ENCODE measurements at regions not wholly inside any gene's neighbourhood (a gene's known extent, or its start where the extent isn't known, plus 50 kb on each side); places are given as distances from the start of the nearest gene placed in this dataset.

DNA sequence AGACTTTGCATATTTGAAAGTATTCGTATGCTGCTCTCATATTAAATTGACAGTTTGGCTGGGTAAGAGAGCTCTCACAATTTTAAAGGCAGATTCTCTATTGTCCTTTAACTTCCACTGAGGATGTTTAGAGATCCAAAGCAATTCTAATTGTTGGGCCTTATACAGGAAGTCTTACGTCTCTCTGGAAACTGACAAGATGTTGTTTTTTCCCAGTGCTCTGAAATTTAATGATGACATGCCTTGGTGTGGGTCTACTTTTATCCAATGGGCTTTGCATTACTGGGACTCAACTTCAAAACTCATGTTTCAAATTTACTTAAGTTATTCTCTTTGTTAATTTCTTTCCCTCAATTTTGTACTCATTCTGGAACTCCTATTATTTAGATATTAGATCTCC, 191.5 kb downstream of the SNX18 start:
- no peak overlapping the region for H3K27ac Mint-ChIP-seq
- peaks cover 23% of the 10 kb centered on the region for H3K4me1 Mint-ChIP-seq
- Histone ChIP-seq H3K4me2 (replicated peaks; ENCODE audit: extremely low read depth, low read length, poor library complexity, severe bottlenecking) (no peak overlapping the region), H3K4me3 (replicated peaks in 1 of 3; ENCODE audit: low read depth in 2 of 3, low read length in 3 of 3) (no peak overlapping the region), H3K9ac (ENCODE audit: insufficient read depth, low read length, poor library complexity, severe bottlenecking) (no peak overlapping the region), H3K79me2 (ENCODE audit: insufficient read depth, low read length) (no peaks in the 10 kb centered on the region), H3K27ac (ENCODE audit: low read depth in 1 of 2, low read length in 2 of 2) (no peak overlapping the region), H3K36me3 (replicated peaks in 1 of 2; ENCODE audit: control insufficient read depth in 1 of 2, insufficient read depth in 2 of 2, low read length in 2 of 2) (no peaks in the 10 kb centered on the region), H3K9me3 (replicated peaks in 1 of 2; ENCODE audit: control insufficient read depth in 1 of 2, insufficient read depth in 1 of 2, low read length in 2 of 2) (peaks cover 0 to 4% of the 10 kb centered on the region in 2 donors), H3K4me1 (ENCODE audit: control insufficient read depth in 1 of 2, insufficient read depth in 2 of 2, low read length in 2 of 2) (peaks cover 16 to 22% of the 10 kb centered on the region in 2 donors), H2AFZ (ENCODE audit: insufficient read depth, low read depth, low read length, poor library complexity, severe bottlenecking) (no peak overlapping the region), H3K27me3 (ENCODE audit: control insufficient read depth in 2 of 2, insufficient read depth in 2 of 2, low read length in 2 of 2) (no peaks in the 10 kb centered on the region), H4K20me1 (ENCODE audit: insufficient read depth, low read length) (no peaks in the 10 kb centered on the region)
- TF ChIP-seq, protein P1, sequence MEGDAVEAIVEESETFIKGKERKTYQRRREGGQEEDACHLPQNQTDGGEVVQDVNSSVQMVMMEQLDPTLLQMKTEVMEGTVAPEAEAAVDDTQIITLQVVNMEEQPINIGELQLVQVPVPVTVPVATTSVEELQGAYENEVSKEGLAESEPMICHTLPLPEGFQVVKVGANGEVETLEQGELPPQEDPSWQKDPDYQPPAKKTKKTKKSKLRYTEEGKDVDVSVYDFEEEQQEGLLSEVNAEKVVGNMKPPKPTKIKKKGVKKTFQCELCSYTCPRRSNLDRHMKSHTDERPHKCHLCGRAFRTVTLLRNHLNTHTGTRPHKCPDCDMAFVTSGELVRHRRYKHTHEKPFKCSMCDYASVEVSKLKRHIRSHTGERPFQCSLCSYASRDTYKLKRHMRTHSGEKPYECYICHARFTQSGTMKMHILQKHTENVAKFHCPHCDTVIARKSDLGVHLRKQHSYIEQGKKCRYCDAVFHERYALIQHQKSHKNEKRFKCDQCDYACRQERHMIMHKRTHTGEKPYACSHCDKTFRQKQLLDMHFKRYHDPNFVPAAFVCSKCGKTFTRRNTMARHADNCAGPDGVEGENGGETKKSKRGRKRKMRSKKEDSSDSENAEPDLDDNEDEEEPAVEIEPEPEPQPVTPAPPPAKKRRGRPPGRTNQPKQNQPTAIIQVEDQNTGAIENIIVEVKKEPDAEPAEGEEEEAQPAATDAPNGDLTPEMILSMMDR (IDR thresholded peaks at IDR 0.05): no peak
- DNase-seq: no peak
- H3K4me3 Mint-ChIP-seq: no peak overlapping the region
- no CpG with 5 or more reads among the region's 2 CpGs for WGBS (ENCODE audit: insufficient coverage)
- H3K27me3 Mint-ChIP-seq (ENCODE audit: low read depth in 3 of 3): peaks cover 0 to 2% (median 0%) of the 10 kb centered on the region in 3 donors
- intact Hi-C loops (cut with micrococcal nuclease): no loop called here
- H3K9me3 Mint-ChIP-seq: peaks cover 0 to 8% (median 0%) of the 10 kb centered on the region in 7 donors
- no peaks in the 10 kb centered on the region for H3K36me3 Mint-ChIP-seq

DNA sequence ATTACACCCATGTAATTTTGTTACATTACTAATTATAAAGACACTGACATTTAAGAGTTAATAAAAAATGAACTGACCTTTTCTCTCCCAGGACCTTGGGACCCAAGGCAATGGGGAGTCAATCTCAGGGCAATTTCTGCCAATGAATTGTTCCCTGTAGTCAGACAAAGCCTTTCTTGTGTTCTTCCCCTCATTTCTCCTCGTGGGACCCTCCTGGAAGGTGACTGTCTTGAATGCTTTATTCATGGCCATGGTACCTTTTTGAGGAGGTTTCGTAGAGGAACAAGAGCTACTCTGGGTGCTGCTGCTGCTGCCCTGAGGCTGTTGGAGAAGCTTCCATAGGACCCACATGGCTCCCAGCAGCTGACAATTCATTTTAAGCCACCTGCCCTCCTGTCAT, 190.3 kb downstream of the SNX18 start:
- no peaks in the 10 kb centered on the region for H3K27me3 ChIP-seq (ENCODE audit: control insufficient read depth in 2 of 2, insufficient read depth in 2 of 2, low read length in 2 of 2)
- no peaks in the 10 kb centered on the region for H3K36me3 ChIP-seq (replicated peaks in 1 of 2; ENCODE audit: control insufficient read depth in 1 of 2, insufficient read depth in 2 of 2, low read length in 2 of 2)
- Mint-ChIP-seq H3K4me3 (no peak overlapping the region), H3K9me3 (peaks cover 0 to 3% (median 0%) of the 10 kb centered on the region in 7 donors), H3K27ac (no peak overlapping the region), H3K4me1 (peaks cover 33% of the 10 kb centered on the region), H3K36me3 (no peaks in the 10 kb centered on the region), H3K27me3 (ENCODE audit: low read depth in 3 of 3) (peaks cover 0 to 2% (median 0%) of the 10 kb centered on the region in 3 donors)
- 100% methylated on average over 1 of the region's 2 CpGs for WGBS (ENCODE audit: insufficient coverage)
- H3K4me1 ChIP-seq (ENCODE audit: control insufficient read depth in 1 of 2, insufficient read depth in 2 of 2, low read length in 2 of 2): peaks cover 26 to 30% of the 10 kb centered on the region in 2 donors
- H3K79me2 ChIP-seq (ENCODE audit: insufficient read depth, low read length): no peaks in the 10 kb centered on the region
- intact Hi-C loops (cut with micrococcal nuclease): no loop called here
- no peak overlapping the region for H3K9ac ChIP-seq (ENCODE audit: insufficient read depth, low read length, poor library complexity, severe bottlenecking)
- TF ChIP-seq, protein P1 (IDR thresholded peaks at IDR 0.05): no peak
- H3K4me3 ChIP-seq (replicated peaks in 1 of 3; ENCODE audit: low read depth in 2 of 3, low read length in 3 of 3): no peak overlapping the region
- H4K20me1 ChIP-seq (ENCODE audit: insufficient read depth, low read length): no peaks in the 10 kb centered on the region
- no peak overlapping the region for H3K4me2 ChIP-seq (replicated peaks; ENCODE audit: extremely low read depth, low read length, poor library complexity, severe bottlenecking)
- no peak overlapping the region for H3K27ac ChIP-seq (ENCODE audit: low read depth in 1 of 2, low read length in 2 of 2)
- no peak for DNase-seq
- peaks cover 0 to 2% of the 10 kb centered on the region in 2 donors for H3K9me3 ChIP-seq (replicated peaks in 1 of 2; ENCODE audit: control insufficient read depth in 1 of 2, insufficient read depth in 1 of 2, low read length in 2 of 2)
- H2AFZ ChIP-seq (ENCODE audit: insufficient read depth, low read depth, low read length, poor library complexity, severe bottlenecking): no peak overlapping the region
